WERI-Rb-1 (cell line): ENCODE measurements at regions not wholly inside any gene's neighbourhood (a gene's known extent, or its start where the extent isn't known, plus 50 kb on each side); places are given as distances from the start of the nearest gene placed in this dataset.
A peak's percentile ranks its signal among the peaks of the same experiment; 100 is the strongest.

Experiments
- DNase-seq: peaks from one replicate; pipeline ENCODE4 v3.0.0-alpha.2; 2020
- H3K27ac ChIP-seq: fragments of 250-450 bp; sonication (Bioruptor Pico); 2 replicates; pipeline ENCODE4 v1.5.1; 2020; ENCODE audit warnings: mild to moderate bottlenecking, moderate library complexity
- H3K27me3 ChIP-seq: fragments of 250-450 bp; sonication (Bioruptor Pico); 2 replicates; pipeline ENCODE4 v1.5.1; 2021; ENCODE audit warnings: mild to moderate bottlenecking, low read depth, moderate library complexity; ENCODE audit not compliant: insufficient read depth, severe bottlenecking
- H3K36me3 ChIP-seq: fragments of 250-450 bp; sonication (Bioruptor Pico); 2 replicates; pipeline ENCODE4 v1.5.1; 2020; ENCODE audit warnings: mild to moderate bottlenecking, moderate library complexity
- H3K4me3 ChIP-seq: 2 replicates; pipeline ENCODE4 v1.5.1; 2011; ENCODE audit warnings: low read depth, mild to moderate bottlenecking, control low read depth, low read length
- H3K9me3 ChIP-seq: fragments of 250-450 bp; sonication (Bioruptor Pico); 2 replicates; pipeline ENCODE4 v1.5.1; 2021; ENCODE audit warnings: mild to moderate bottlenecking, moderate library complexity; ENCODE audit not compliant: severe bottlenecking
- TF ChIP-seq, protein P1 (sequence below): IDR thresholded peaks from 2 replicates; pipeline ENCODE4 v1.5.1; 2011; ENCODE audit warnings: low read depth, mild to moderate bottlenecking, control low read depth, inconsistent platforms, low read length

DNA sequence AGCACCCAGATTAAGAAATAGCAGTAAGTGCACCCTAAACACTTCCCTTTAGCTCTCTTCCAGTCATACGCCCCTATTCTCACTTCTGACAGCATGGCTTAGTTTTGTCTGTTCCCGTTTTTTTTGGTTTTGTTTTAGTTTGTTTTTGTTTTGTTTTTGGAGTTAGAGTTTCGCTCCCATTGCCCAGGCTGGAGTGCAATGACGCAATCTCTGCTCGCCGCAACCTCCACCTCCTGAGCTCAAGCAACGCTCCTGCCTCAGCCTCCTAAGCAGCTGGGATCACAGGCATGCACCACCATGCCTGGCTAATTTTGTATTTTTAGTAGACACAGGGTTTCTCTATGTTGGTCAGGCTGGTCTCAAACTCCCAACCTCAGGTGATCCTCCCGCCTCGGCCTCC is 2067.7 kb downstream of the SUCLG1 start:
- TF ChIP-seq, protein P1, sequence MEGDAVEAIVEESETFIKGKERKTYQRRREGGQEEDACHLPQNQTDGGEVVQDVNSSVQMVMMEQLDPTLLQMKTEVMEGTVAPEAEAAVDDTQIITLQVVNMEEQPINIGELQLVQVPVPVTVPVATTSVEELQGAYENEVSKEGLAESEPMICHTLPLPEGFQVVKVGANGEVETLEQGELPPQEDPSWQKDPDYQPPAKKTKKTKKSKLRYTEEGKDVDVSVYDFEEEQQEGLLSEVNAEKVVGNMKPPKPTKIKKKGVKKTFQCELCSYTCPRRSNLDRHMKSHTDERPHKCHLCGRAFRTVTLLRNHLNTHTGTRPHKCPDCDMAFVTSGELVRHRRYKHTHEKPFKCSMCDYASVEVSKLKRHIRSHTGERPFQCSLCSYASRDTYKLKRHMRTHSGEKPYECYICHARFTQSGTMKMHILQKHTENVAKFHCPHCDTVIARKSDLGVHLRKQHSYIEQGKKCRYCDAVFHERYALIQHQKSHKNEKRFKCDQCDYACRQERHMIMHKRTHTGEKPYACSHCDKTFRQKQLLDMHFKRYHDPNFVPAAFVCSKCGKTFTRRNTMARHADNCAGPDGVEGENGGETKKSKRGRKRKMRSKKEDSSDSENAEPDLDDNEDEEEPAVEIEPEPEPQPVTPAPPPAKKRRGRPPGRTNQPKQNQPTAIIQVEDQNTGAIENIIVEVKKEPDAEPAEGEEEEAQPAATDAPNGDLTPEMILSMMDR, result no peak
- no peak for DNase-seq

DNA sequence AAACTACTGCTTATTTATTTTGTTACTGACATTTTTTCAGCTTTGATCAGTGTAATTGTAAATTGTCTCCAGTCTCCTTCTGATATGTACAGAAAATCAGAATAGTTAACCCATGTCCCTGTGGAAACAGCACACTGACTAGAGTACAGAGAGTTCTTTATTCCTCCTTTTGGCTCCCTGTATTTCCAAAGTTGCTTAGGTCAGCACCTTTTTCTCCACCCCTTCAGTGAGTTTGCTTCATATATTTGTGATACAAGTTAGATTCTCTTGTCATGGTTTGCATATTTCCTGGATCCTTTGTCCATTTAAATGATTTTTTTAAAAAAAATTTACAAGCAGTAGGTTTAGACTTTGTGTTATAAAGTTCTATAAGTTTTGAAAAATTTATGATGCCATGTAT is 2051.1 kb upstream of the LRRTM1 start:
- H3K27ac ChIP-seq, result no peak overlapping the region
- DNase-seq, result no peak
- no peaks in the 10 kb centered on the region for H3K27me3 ChIP-seq
- no peaks in the 10 kb centered on the region for H3K36me3 ChIP-seq
- H3K9me3 ChIP-seq, result no peaks in the 10 kb centered on the region
- TF ChIP-seq, protein P1, result no peak
- no peak overlapping the region for H3K4me3 ChIP-seq

More for the DNA sequence above, 2067.7 kb downstream of the SUCLG1 start:
- H3K9me3 ChIP-seq, result no peaks in the 10 kb centered on the region
- H3K27me3 ChIP-seq, result no peaks in the 10 kb centered on the region
- no peaks in the 10 kb centered on the region for H3K36me3 ChIP-seq
- no peak overlapping the region for H3K27ac ChIP-seq
- no peak overlapping the region for H3K4me3 ChIP-seq

DNA sequence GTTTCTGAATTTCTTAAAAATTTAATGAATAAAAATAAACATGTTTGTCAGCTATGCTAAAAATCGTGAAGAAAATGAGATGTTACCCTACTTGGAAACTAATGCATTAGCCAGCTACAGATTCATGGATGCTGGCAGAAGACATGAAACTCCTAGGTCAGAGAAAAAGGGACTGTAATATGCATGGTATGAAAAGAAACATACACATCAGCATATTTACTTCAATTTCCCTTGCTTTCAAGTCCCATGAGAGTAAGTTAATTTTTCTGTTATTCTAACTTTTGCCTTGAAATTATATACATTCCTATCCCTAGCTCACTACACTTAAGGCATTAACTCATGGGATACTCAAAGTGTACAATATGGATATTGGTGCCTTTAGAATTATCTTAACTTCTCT is 2041.4 kb upstream of the LRRTM1 start:
- Histone ChIP-seq H3K9me3 (no peaks in the 10 kb centered on the region), H3K4me3 (no peak overlapping the region), H3K27ac (no peak overlapping the region), H3K27me3 (no peaks in the 10 kb centered on the region), H3K36me3 (no peaks in the 10 kb centered on the region)
- DNase-seq, result no peak
- TF ChIP-seq, protein P1, result no peak

DNA sequence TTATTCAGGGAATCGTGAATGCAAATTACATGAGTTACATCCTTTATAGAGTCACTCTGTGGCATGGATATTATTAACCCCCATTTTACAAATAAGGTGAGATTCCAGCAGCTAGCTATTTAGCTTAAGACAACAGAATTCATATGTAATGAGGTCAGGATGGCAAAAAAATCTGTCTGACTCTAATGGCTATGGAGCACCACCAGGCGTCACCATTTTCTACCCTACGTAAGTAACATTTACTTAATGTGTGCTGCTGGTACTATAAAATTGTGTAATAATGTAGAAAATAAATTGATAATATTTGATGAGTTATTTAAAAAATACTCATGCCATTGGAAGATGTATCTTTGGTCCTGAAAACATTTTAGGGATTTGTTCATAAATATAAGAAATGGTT is 2040.1 kb upstream of the LRRTM1 start:
- H3K9me3 ChIP-seq, result no peaks in the 10 kb centered on the region
- H3K27ac ChIP-seq, result no peak overlapping the region
- TF ChIP-seq, protein P1, result no peak
- H3K4me3 ChIP-seq, result no peak overlapping the region
- no peaks in the 10 kb centered on the region for H3K36me3 ChIP-seq
- no peak for DNase-seq
- no peaks in the 10 kb centered on the region for H3K27me3 ChIP-seq

DNA sequence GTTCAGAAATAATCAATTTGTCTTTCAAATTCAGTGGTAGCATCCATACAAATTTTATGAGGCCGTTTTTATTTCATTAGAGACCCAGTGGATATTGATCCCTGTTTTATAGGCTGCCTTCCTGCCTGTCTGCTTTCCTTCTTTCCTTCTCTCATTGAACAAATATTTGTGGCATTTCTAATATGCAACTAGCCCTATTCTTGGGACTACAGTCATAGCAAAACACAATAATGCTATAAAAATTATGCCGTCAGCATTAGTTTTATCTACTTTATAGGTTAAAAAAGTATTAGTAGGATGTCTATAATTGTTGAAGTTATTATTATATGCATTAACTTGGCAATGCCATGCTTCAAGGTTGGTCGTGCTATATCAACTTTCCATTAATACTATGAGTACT is 2037.8 kb upstream of the LRRTM1 start:
- H3K27me3 ChIP-seq, result no peaks in the 10 kb centered on the region
- H3K4me3 ChIP-seq, result no peak overlapping the region
- no peak for DNase-seq
- no peaks in the 10 kb centered on the region for H3K36me3 ChIP-seq
- TF ChIP-seq, protein P1, result no peak
- no peak overlapping the region for H3K27ac ChIP-seq
- H3K9me3 ChIP-seq, result no peaks in the 10 kb centered on the region

DNA sequence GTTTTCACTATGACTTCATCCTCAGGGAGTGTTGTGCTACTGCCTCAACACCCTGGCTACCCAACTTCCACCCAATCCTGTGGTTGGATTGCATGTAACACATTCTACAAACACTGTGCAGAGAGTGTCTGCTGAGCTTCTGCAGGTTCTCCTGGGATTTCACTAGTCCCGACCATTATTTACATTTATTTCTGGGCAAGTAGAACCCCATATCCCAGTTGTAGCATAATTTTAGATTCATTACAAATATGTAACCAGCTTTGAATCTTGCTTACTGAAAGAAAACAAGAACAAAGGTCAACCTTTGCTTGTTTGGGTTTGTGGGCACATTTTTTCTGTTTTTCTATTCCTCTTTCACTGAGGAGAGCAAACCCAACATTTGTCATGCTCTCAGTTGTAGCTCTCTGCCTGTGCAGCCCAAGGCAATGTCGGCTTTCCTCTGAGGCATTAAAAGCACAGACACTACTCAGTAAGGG is 2036.1 kb upstream of the LRRTM1 start:
- Histone ChIP-seq H3K36me3 (no peaks in the 10 kb centered on the region), H3K27me3 (no peaks in the 10 kb centered on the region), H3K27ac (no peak overlapping the region), H3K4me3 (no peak overlapping the region), H3K9me3 (no peaks in the 10 kb centered on the region)
- TF ChIP-seq, protein P1, result no peak
- peak; percentile 26 for DNase-seq
